H9 (cell line): ENCODE measurements at regions not wholly inside any gene's neighbourhood (a gene's known extent, or its start where the extent isn't known, plus 50 kb on each side); places are given as distances from the start of the nearest gene placed in this dataset.

Source experiments
- DNase-seq: peaks from one replicate; pipeline ENCODE4 v3.0.0-alpha.2; 2017
- H2AFZ ChIP-seq: one replicate; pipeline ENCODE4 v1.6.1; 2013; ENCODE audit warnings: mild to moderate bottlenecking, low read length, control low read depth, moderate library complexity
- H2AK5ac ChIP-seq: 2 replicates; pipeline ENCODE4 v1.6.1; 2013; ENCODE audit warnings: low read length, control low read depth, mixed read lengths; ENCODE audit not compliant: insufficient read length
- H2BK120ac ChIP-seq: one replicate; pipeline ENCODE4 v1.6.1; 2013; ENCODE audit warnings: low read depth, mild to moderate bottlenecking, low read length, control low read depth, inconsistent platforms; ENCODE audit not compliant: poor library complexity, severe bottlenecking
- H2BK12ac ChIP-seq: 2 replicates; pipeline ENCODE4 v1.6.1; 2013; ENCODE audit warnings: low read length, control low read depth, mixed read lengths, low read depth; ENCODE audit not compliant: insufficient read length
- H2BK15ac ChIP-seq: 2 replicates; pipeline ENCODE4 v1.6.1; 2013; ENCODE audit warnings: low read depth, low read length, control low read depth
- H2BK20ac ChIP-seq: one replicate; pipeline ENCODE4 v1.6.1; 2013; ENCODE audit warnings: low read depth, mild to moderate bottlenecking, low read length, control low read depth, inconsistent platforms; ENCODE audit not compliant: poor library complexity, severe bottlenecking
- H2BK5ac ChIP-seq: 2 replicates; pipeline ENCODE4 v1.6.1; 2013; ENCODE audit warnings: low read length, control low read depth, mixed read lengths; ENCODE audit not compliant: insufficient read length
- H3K14ac ChIP-seq: 2 replicates; pipeline ENCODE4 v1.6.1; 2013; ENCODE audit warnings: low read length, control low read depth; ENCODE audit not compliant: insufficient read depth
- H3K18ac ChIP-seq: 2 replicates; pipeline ENCODE4 v1.6.1; 2013; ENCODE audit warnings: low read depth, mild to moderate bottlenecking, mixed read lengths, low read length, control low read depth; ENCODE audit not compliant: insufficient read length
- H3K23ac ChIP-seq: 2 replicates; pipeline ENCODE4 v1.6.1; 2013; ENCODE audit warnings: low read length, control low read depth, mixed read lengths, low read depth; ENCODE audit not compliant: insufficient read length
- H3K23me2 ChIP-seq: 2 replicates; pipeline ENCODE4 v1.6.1; 2013; ENCODE audit warnings: low read depth, mild to moderate bottlenecking, mixed read lengths, low read length, control low read depth; ENCODE audit not compliant: insufficient read length, poor library complexity, severe bottlenecking
- H3K27ac ChIP-seq: 2 replicates; pipeline ENCODE4 v1.5.1; 2013; ENCODE audit warnings: low read length, control low read depth, mixed read lengths, low read depth; ENCODE audit not compliant: insufficient read length
- H3K27me3 ChIP-seq: 2 replicates; pipeline ENCODE4 v1.6.1; 2013; ENCODE audit warnings: low read length, control low read depth, inconsistent platforms; ENCODE audit not compliant: insufficient read depth
- H3K4ac ChIP-seq: 2 replicates; pipeline ENCODE4 v1.6.1; 2013; ENCODE audit warnings: low read depth, mild to moderate bottlenecking, control low read depth, inconsistent platforms, low read length, moderate library complexity
- H3K4me1 ChIP-seq: 2 replicates; pipeline ENCODE4 v1.6.1; 2013; ENCODE audit warnings: low read length, control low read depth, inconsistent platforms; ENCODE audit not compliant: insufficient read depth
- H3K4me2 ChIP-seq: 2 replicates; pipeline ENCODE4 v1.6.1; 2013; ENCODE audit warnings: low read length, control low read depth, mixed read lengths; ENCODE audit not compliant: insufficient read length, insufficient read depth
- H3K56ac ChIP-seq: 2 replicates; pipeline ENCODE4 v1.6.1; 2013; ENCODE audit warnings: low read depth, mild to moderate bottlenecking, mixed read lengths, low read length, control low read depth; ENCODE audit not compliant: insufficient read length
- H3K79me1 ChIP-seq: 2 replicates; pipeline ENCODE4 v1.6.1; 2013; ENCODE audit warnings: low read depth, mild to moderate bottlenecking, moderate library complexity, low read length, control low read depth, inconsistent platforms; ENCODE audit not compliant: insufficient read depth, poor library complexity, severe bottlenecking
- H3K79me2 ChIP-seq: 2 replicates; pipeline ENCODE4 v1.6.1; 2013; ENCODE audit warnings: low read length, control low read depth, inconsistent platforms; ENCODE audit not compliant: insufficient read depth
- H3K9ac ChIP-seq: 2 replicates; pipeline ENCODE4 v1.6.1; 2013; ENCODE audit warnings: low read length, control low read depth, mixed read lengths; ENCODE audit not compliant: insufficient read length; ENCODE audit errors: extremely low read depth
- H3K9me3 ChIP-seq: one replicate; pipeline ENCODE4 v1.6.1; 2013; ENCODE audit warnings: low read depth, low read length, inconsistent platforms; ENCODE audit not compliant: control insufficient read depth
- H3T11ph ChIP-seq: one replicate; pipeline ENCODE4 v1.6.1; 2013; ENCODE audit warnings: mild to moderate bottlenecking, low read length, control low read depth, inconsistent platforms
- H4K20me1 ChIP-seq: one replicate; pipeline ENCODE4 v1.6.1; 2013; ENCODE audit not compliant: control insufficient read depth, insufficient read length, insufficient read depth
- H4K5ac ChIP-seq: 2 replicates; pipeline ENCODE4 v1.6.1; 2013; ENCODE audit warnings: low read depth, mild to moderate bottlenecking, mixed read lengths, low read length, control low read depth; ENCODE audit not compliant: insufficient read length
- H4K8ac ChIP-seq: replicated peaks from 2 replicates; pipeline ENCODE4 v1.6.1; 2013; ENCODE audit warnings: low read length, control low read depth, mixed read lengths, low read depth; ENCODE audit not compliant: insufficient read length
- H4K91ac ChIP-seq: 2 replicates; pipeline ENCODE4 v1.6.1; 2013; ENCODE audit warnings: low read depth, mild to moderate bottlenecking, moderate library complexity, mixed read lengths, low read length, control low read depth; ENCODE audit not compliant: insufficient read length
- H3K27ac Mint-ChIP-seq, 3 experiments: 2 replicates in 2 of 3; 3 replicates in 1 of 3; pipeline ENCODE4 v1.8.0; 2020 to 2021; ENCODE audit warnings: mixed read lengths in 3 of 3, mild to moderate bottlenecking in 1 of 3, moderate library complexity in 1 of 3
- H3K27me3 Mint-ChIP-seq: 2 replicates; pipeline ENCODE4 v1.8.0; 2021; ENCODE audit warnings: low read depth, mild to moderate bottlenecking, moderate library complexity, mixed read lengths
- H3K36me3 Mint-ChIP-seq, 3 experiments: 2 replicates in 2 of 3; 3 replicates in 1 of 3; pipeline ENCODE4 v1.8.0; 2020 to 2021; ENCODE audit warnings: low read depth in 3 of 3, mixed read lengths in 3 of 3; ENCODE audit not compliant: insufficient read depth in 1 of 3
- H3K4me1 Mint-ChIP-seq, 2 experiments: 2 replicates each; pipeline ENCODE4 v1.8.0; 2020; ENCODE audit warnings: mixed read lengths in 2 of 2
- H3K4me3 Mint-ChIP-seq, 2 experiments: 2 replicates in 1 of 2; 3 replicates in 1 of 2; pipeline ENCODE4 v1.8.0; 2020 to 2021; ENCODE audit warnings: mild to moderate bottlenecking in 2 of 2, mixed read lengths in 2 of 2, moderate library complexity in 1 of 2
- H3K9me3 Mint-ChIP-seq, 2 experiments: 2 replicates in 1 of 2; 3 replicates in 1 of 2; pipeline ENCODE4 v1.8.0; 2020; ENCODE audit warnings: mild to moderate bottlenecking in 2 of 2, mixed read lengths in 2 of 2, moderate library complexity in 1 of 2
- CTCF ChIP-seq: fragments of 200-600 bp; sonication (generic); conservative IDR thresholded peaks from 3 replicates; pipeline ENCODE4 v1.8.0; 2021; ENCODE audit warnings: antibody characterized with exemption, mild to moderate bottlenecking
- WGBS: extraction: QIAGEN DNeasy Blood & Tissue Kit; methylation state at CpG from one replicate; pipeline ENCODE4 v1.1.7; 2013; ENCODE audit warnings: missing lambda C conversion rate, low lambda C conversion rate, mixed read lengths; ENCODE audit not compliant: insufficient read length; ENCODE audit errors: extremely low coverage; 5-methylcytosine and 5-hydroxymethylcytosine counted together

GRCh38 chr16:74200921-74201320 lies 95.7 kb upstream of the PSMD7 start:
- Histone ChIP-seq H2AK5ac (no peak overlapping the region), H3K14ac (no peak overlapping the region), H2AFZ (no peak overlapping the region), H3T11ph (no peak overlapping the region), H4K8ac (no peak overlapping the region), H3K23me2 (no peaks in the 10 kb centered on the region), H3K23ac (no peak overlapping the region), H3K4me2 (no peak overlapping the region), H3K79me2 (no peaks in the 10 kb centered on the region), H3K18ac (no peak overlapping the region), H3K4me1 (no peaks in the 10 kb centered on the region), H2BK20ac (no peak overlapping the region), H3K9ac (no peak overlapping the region), H3K4ac (no peak overlapping the region), H3K27ac (no peak overlapping the region), H2BK5ac (no peak overlapping the region), H2BK15ac (no peak overlapping the region), H4K20me1 (no peaks in the 10 kb centered on the region), H2BK12ac (no peak overlapping the region), H3K9me3 (no peaks in the 10 kb centered on the region), H4K91ac (no peak overlapping the region), H3K27me3 (no peaks in the 10 kb centered on the region), H3K79me1 (no peaks in the 10 kb centered on the region), H2BK120ac (no peak overlapping the region), H3K56ac (no peak overlapping the region), H4K5ac (no peak overlapping the region)
- TF ChIP-seq CTCF: no peak
- no CpG with 5 or more reads among the region's 5 CpGs for WGBS
- Mint-ChIP-seq H3K4me1 (no peaks in the 10 kb centered on the region), H3K27me3 (no peaks in the 10 kb centered on the region), H3K36me3 (no peaks in the 10 kb centered on the region), H3K9me3 (no peaks in the 10 kb centered on the region), H3K27ac (no peak overlapping the region), H3K4me3 (no peak overlapping the region)
- no peak for DNase-seq
